HEK293 (cell line): ENCODE measurements at regions not wholly inside any gene's neighbourhood (a gene's known extent, or its start where the extent isn't known, plus 50 kb on each side); places are given as distances from the start of the nearest gene placed in this dataset.

Source experiments
- CTCF ChIA-PET: fragments of 350-600 bp; formaldehyde crosslinking; extraction: SDS; loops from one replicate; lab custom pipeline; 2021; ENCODE audit warnings: antibody characterized with exemption; lab: Yijun Ruan, JAX
- POLR2A ChIA-PET: fragments of 300-600 bp; formaldehyde crosslinking; extraction: SDS; loops from one replicate; lab custom pipeline; 2020; ENCODE audit warnings: antibody characterized with exemption, inconsistent platforms; lab: Yijun Ruan, JAX
- H3K27ac ChIP-seq: fragments of 200-500 bp; sonication (Bioruptor generic); 2 replicates; pipeline ENCODE4 v1.5.1; 2014; ENCODE audit warnings: low read depth, low read length, control low read depth, inconsistent platforms; ENCODE audit errors: extremely low read depth
- H3K36me3 ChIP-seq, 2 experiments: fragments of 200-500 bp in 1 of 2; sonication (Bioruptor generic) in 1 of 2; 1 replicate in 1 of 2; 2 replicates in 1 of 2; pipeline ENCODE4 v1.5.1; 2014 to 2017; ENCODE audit warnings: inconsistent platforms in 2 of 2, low read length in 2 of 2; ENCODE audit not compliant: control insufficient read depth in 2 of 2, insufficient read depth in 1 of 2
- H3K4me1 ChIP-seq: fragments of 200-500 bp; sonication (Bioruptor generic); 2 replicates; pipeline ENCODE4 v1.5.1; 2014; ENCODE audit warnings: mild to moderate bottlenecking, low read length, inconsistent platforms; ENCODE audit not compliant: control insufficient read depth, insufficient read depth
- H3K4me3 ChIP-seq: 2 replicates; pipeline ENCODE4 v1.5.1; 2011; ENCODE audit warnings: low read depth, mild to moderate bottlenecking, control low read depth, low read length, moderate library complexity
- H3K9me3 ChIP-seq: fragments of 200-500 bp; sonication (Bioruptor generic); 2 replicates; pipeline ENCODE4 v1.5.1; 2014; ENCODE audit warnings: low read depth, low read length, inconsistent platforms; ENCODE audit not compliant: control insufficient read depth, insufficient read depth
- SCRT2 ChIP-seq: fragments of 450-650 bp; formaldehyde crosslinking; IDR thresholded peaks from 2 replicates; pipeline ENCODE4 v1.5.1; 2016; ENCODE audit warnings: missing biosample characterization, missing genetic modification characterization
- SP7 ChIP-seq: fragments of 450-650 bp; formaldehyde crosslinking; IDR thresholded peaks from 2 replicates; pipeline ENCODE4 v1.5.1; 2016; ENCODE audit warnings: missing biosample characterization, missing genetic modification characterization
- YY1 ChIP-seq: fragments of 450-650 bp; formaldehyde crosslinking; IDR thresholded peaks from 2 replicates; pipeline ENCODE4 v1.5.1; 2018; ENCODE audit warnings: missing biosample characterization, missing genetic modification characterization
- ZNF239 ChIP-seq: fragments of 450-650 bp; formaldehyde crosslinking; IDR thresholded peaks from 2 replicates; pipeline ENCODE4 v1.5.1; 2016; ENCODE audit warnings: missing biosample characterization, missing genetic modification characterization
- ZNF302 ChIP-seq: fragments of 450-650 bp; formaldehyde crosslinking; IDR thresholded peaks from 2 replicates; pipeline ENCODE4 v1.5.1; 2016; ENCODE audit warnings: missing biosample characterization, missing genetic modification characterization, low read depth
- ZNF324 ChIP-seq: fragments of 450-650 bp; formaldehyde crosslinking; IDR thresholded peaks from 2 replicates; pipeline ENCODE4 v1.5.1; 2016; ENCODE audit warnings: missing biosample characterization, missing genetic modification characterization
- ZNF521 ChIP-seq: fragments of 450-650 bp; formaldehyde crosslinking; IDR thresholded peaks from 2 replicates; pipeline ENCODE4 v1.5.1; 2017; ENCODE audit warnings: missing biosample characterization, mild to moderate bottlenecking, missing genetic modification characterization
- ZNF529 ChIP-seq: fragments of 450-650 bp; formaldehyde crosslinking; IDR thresholded peaks from 2 replicates; pipeline ENCODE4 v1.5.1; 2017; ENCODE audit warnings: missing genetic modification characterization, missing biosample characterization; ENCODE audit not compliant: insufficient replicate concordance
- ZNF555 ChIP-seq: fragments of 450-650 bp; formaldehyde crosslinking; conservative IDR thresholded peaks from 2 replicates; pipeline ENCODE4 v1.5.1; 2017; ENCODE audit warnings: missing biosample characterization, mild to moderate bottlenecking, missing genetic modification characterization, inconsistent platforms
- ZNF677 ChIP-seq: fragments of 450-650 bp; IDR thresholded peaks from 2 replicates; pipeline ENCODE4 v1.5.0; 2018; ENCODE audit warnings: missing biosample characterization, mild to moderate bottlenecking, missing genetic modification characterization, moderate library complexity
- ZNF707 ChIP-seq: fragments of 450-650 bp; formaldehyde crosslinking; IDR thresholded peaks from 2 replicates; pipeline ENCODE4 v1.5.1; 2016; ENCODE audit warnings: missing biosample characterization, missing genetic modification characterization
- TF ChIP-seq, protein P1 (sequence below): IDR thresholded peaks from 2 replicates; pipeline ENCODE4 v1.6.1; 2011; ENCODE audit warnings: mild to moderate bottlenecking, low read depth, low read length, borderline replicate concordance
- TF ChIP-seq, protein P2 (sequence below): fragments of 450-650 bp; formaldehyde crosslinking; IDR thresholded peaks from 2 replicates; pipeline ENCODE4 v1.5.1; 2016; ENCODE audit warnings: missing biosample characterization, missing genetic modification characterization
- TF ChIP-seq, protein P3 (sequence below): fragments of 450-650 bp; formaldehyde crosslinking; IDR thresholded peaks from 2 replicates; pipeline ENCODE4 v1.5.1; 2016; ENCODE audit warnings: missing biosample characterization, missing genetic modification characterization, borderline replicate concordance
- TF ChIP-seq, protein P4 (sequence below): fragments of 450-650 bp; formaldehyde crosslinking; conservative IDR thresholded peaks from 2 replicates; pipeline ENCODE4 v1.5.1; 2016; ENCODE audit warnings: low read depth, missing biosample characterization, missing genetic modification characterization
- TF ChIP-seq, protein P5 (sequence below): fragments of 450-650 bp; formaldehyde crosslinking; IDR thresholded peaks from 2 replicates; pipeline ENCODE4 v1.5.1; 2016; ENCODE audit warnings: missing biosample characterization, missing genetic modification characterization, borderline replicate concordance

DNA sequence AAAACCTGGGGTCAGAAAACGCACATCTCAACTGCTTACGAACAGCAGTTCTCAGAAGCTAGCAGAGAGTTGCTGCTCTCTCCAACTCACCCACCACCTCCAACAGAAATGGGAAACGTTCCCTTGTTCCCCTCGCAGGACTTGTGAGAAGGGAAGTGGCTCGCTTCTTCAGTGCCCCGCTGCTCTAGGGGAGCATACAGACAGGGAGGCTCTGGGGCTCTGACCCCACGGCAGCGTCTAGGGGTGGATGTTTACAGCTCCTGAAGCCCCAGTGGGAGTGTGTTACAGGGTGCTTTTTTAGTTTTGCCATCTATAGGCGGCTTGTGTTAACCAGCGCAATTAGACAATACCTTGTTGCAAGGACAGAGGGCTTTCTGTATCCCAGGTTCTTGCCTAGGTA, 267.7 kb upstream of the ACTBL2 start (continued):
- no peak for TF ChIP-seq ZNF302
- TF ChIP-seq, protein P1, sequence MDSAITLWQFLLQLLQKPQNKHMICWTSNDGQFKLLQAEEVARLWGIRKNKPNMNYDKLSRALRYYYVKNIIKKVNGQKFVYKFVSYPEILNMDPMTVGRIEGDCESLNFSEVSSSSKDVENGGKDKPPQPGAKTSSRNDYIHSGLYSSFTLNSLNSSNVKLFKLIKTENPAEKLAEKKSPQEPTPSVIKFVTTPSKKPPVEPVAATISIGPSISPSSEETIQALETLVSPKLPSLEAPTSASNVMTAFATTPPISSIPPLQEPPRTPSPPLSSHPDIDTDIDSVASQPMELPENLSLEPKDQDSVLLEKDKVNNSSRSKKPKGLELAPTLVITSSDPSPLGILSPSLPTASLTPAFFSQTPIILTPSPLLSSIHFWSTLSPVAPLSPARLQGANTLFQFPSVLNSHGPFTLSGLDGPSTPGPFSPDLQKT, result no peak
- no peak for TF ChIP-seq ZNF677 (tag by site-specific recombination)
- TF ChIP-seq, protein P2, sequence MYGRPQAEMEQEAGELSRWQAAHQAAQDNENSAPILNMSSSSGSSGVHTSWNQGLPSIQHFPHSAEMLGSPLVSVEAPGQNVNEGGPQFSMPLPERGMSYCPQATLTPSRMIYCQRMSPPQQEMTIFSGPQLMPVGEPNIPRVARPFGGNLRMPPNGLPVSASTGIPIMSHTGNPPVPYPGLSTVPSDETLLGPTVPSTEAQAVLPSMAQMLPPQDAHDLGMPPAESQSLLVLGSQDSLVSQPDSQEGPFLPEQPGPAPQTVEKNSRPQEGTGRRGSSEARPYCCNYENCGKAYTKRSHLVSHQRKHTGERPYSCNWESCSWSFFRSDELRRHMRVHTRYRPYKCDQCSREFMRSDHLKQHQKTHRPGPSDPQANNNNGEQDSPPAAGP (tag by site-specific recombination), result no peak
- no peak for TF ChIP-seq ZNF529 (tag by site-specific recombination)
- no peak for TF ChIP-seq YY1
- TF ChIP-seq, protein P3, sequence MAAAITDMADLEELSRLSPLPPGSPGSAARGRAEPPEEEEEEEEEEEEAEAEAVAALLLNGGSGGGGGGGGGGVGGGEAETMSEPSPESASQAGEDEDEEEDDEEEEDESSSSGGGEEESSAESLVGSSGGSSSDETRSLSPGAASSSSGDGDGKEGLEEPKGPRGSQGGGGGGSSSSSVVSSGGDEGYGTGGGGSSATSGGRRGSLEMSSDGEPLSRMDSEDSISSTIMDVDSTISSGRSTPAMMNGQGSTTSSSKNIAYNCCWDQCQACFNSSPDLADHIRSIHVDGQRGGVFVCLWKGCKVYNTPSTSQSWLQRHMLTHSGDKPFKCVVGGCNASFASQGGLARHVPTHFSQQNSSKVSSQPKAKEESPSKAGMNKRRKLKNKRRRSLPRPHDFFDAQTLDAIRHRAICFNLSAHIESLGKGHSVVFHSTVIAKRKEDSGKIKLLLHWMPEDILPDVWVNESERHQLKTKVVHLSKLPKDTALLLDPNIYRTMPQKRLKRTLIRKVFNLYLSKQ (tag by site-specific recombination), result no peak
- TF ChIP-seq ZNF555 (tag by site-specific recombination), result no peak
- no peak for TF ChIP-seq ZNF521
- TF ChIP-seq, protein P4, sequence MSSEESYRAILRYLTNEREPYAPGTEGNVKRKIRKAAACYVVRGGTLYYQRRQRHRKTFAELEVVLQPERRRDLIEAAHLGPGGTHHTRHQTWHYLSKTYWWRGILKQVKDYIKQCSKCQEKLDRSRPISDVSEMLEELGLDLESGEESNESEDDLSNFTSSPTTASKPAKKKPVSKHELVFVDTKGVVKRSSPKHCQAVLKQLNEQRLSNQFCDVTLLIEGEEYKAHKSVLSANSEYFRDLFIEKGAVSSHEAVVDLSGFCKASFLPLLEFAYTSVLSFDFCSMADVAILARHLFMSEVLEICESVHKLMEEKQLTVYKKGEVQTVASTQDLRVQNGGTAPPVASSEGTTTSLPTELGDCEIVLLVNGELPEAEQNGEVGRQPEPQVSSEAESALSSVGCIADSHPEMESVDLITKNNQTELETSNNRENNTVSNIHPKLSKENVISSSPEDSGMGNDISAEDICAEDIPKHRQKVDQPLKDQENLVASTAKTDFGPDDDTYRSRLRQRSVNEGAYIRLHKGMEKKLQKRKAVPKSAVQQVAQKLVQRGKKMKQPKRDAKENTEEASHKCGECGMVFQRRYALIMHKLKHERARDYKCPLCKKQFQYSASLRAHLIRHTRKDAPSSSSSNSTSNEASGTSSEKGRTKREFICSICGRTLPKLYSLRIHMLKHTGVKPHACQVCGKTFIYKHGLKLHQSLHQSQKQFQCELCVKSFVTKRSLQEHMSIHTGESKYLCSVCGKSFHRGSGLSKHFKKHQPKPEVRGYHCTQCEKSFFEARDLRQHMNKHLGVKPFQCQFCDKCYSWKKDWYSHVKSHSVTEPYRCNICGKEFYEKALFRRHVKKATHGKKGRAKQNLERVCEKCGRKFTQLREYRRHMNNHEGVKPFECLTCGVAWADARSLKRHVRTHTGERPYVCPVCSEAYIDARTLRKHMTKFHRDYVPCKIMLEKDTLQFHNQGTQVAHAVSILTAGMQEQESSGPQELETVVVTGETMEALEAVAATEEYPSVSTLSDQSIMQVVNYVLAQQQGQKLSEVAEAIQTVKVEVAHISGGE (tag by site-specific recombination), result no peak

DNA sequence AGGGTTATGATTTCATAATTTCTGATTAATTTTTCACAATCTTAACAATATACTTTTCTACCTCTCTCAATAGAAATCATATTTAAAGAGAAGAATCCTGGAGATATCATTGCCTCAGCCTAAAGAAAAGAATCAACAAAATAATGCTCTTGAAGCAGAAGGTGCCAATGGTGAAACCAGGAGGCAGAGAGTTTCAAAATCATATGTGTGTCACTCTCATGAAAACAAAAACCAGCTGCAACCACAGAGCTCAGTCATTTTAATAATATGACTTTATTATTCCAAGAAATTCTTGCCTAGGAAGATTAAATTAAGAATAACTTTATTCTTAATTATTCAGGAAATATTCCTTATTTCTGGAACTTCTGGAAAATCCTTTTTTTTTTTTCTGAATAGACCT, 266.8 kb upstream of the ACTBL2 start:
- ChIA-PET CTCF (interaction anchor here (0.9 to 1.6 kb wide), 2 partner anchors 20 to 30 kb away, joined by 3 read pairs; no protein-coding TSS in a partner anchor), POLR2A (no interaction called here)
- H3K4me1 ChIP-seq, result 0 out of 2 replicates have a peak, but pooled peaks cover 4% of the 10 kb centered on the region
- H3K36me3 ChIP-seq, result no peaks in the 10 kb centered on the region
- no peak overlapping the region for H3K4me3 ChIP-seq
- TF ChIP-seq SCRT2 (tag by site-specific recombination) (no peak), ZNF239 (tag by site-specific recombination) (no peak), ZNF324 (tag by site-specific recombination) (no peak), ZNF707 (tag by site-specific recombination) (no peak), SP7 (tag by site-specific recombination) (no peak)
- TF ChIP-seq, protein P5, sequence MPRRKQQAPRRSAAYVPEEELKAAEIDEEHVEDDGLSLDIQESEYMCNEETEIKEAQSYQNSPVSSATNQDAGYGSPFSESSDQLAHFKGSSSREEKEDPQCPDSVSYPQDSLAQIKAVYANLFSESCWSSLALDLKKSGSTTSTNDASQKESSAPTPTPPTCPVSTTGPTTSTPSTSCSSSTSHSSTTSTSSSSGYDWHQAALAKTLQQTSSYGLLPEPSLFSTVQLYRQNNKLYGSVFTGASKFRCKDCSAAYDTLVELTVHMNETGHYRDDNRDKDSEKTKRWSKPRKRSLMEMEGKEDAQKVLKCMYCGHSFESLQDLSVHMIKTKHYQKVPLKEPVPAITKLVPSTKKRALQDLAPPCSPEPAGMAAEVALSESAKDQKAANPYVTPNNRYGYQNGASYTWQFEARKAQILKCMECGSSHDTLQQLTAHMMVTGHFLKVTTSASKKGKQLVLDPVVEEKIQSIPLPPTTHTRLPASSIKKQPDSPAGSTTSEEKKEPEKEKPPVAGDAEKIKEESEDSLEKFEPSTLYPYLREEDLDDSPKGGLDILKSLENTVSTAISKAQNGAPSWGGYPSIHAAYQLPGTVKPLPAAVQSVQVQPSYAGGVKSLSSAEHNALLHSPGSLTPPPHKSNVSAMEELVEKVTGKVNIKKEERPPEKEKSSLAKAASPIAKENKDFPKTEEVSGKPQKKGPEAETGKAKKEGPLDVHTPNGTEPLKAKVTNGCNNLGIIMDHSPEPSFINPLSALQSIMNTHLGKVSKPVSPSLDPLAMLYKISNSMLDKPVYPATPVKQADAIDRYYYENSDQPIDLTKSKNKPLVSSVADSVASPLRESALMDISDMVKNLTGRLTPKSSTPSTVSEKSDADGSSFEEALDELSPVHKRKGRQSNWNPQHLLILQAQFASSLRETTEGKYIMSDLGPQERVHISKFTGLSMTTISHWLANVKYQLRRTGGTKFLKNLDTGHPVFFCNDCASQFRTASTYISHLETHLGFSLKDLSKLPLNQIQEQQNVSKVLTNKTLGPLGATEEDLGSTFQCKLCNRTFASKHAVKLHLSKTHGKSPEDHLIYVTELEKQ (tag by site-specific recombination), result no peak
- H3K27ac ChIP-seq, result no peak overlapping the region
- H3K9me3 ChIP-seq, result no peaks in the 10 kb centered on the region
